HG02610 (cell line): ENCODE measurements at regions not wholly inside any gene's neighbourhood (a gene's known extent, or its start where the extent isn't known, plus 50 kb on each side); places are given as distances from the start of the nearest gene placed in this dataset.

Source experiments
- ATAC-seq: cut with Tn5 transposase; IDR thresholded peaks from one replicate; pipeline ENCODE4 v1.9.1; 2021; ENCODE audit warnings: mild to moderate bottlenecking, moderate library complexity; ENCODE audit not compliant: unreplicated experiment

DNA sequence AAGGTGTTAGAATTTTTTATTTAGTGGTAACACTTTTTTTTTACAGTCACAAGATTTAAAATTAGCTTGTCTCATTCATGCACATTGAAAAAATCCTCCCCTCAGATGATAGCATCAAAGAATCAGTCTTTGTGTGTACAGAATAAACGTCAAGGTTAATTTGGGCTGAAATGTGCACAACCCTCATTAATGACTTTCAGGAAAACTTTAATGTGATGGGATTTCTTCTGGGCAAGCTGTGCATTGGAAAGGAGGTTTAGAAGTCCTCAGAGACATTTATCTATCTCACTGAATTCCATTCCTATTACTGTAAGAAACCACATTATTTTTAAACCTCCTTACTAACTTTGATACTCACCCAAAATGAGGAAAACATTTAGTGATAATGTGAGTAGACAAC is 88.2 kb upstream of the TECRL start:
- ATAC-seq: no peak

DNA sequence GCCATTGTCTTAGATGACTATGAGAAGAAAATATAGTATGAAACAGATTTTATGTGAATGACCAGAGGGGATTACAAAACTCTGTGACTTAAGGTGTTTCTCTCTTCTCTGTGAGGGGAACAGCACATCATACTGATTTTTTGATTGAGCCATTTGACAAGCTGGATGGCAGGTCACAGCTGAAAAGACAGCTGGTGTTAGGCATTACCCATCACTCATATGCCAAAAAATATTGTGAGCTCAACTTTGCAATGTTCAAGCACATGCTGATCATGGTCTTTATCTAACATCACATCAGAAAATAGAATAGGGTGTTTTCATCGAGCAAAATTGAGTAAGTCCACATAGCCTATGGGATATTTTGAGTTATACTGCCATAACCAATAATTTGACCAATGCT is 86.7 kb upstream of the TECRL start:
- no peak for ATAC-seq

DNA sequence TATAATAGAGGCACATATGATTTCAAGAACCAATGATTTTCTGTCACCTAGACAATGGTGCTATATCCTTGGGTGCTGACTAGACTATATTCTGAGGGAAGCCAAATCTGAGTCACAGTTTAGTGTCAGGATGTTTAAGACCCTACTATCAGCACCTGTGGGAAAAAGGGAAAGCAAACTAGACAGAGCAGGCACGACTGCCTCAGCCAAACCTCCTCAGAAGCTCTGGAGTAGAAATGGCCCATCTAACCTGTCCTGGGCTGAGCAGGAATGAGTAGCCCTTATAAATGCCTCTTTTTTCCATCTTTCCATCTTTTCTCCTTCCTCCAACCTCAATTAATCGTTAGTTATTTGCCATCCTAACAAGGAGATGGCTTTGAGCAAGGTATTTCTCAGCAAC is 80.4 kb upstream of the TECRL start:
- ATAC-seq: no peak

DNA sequence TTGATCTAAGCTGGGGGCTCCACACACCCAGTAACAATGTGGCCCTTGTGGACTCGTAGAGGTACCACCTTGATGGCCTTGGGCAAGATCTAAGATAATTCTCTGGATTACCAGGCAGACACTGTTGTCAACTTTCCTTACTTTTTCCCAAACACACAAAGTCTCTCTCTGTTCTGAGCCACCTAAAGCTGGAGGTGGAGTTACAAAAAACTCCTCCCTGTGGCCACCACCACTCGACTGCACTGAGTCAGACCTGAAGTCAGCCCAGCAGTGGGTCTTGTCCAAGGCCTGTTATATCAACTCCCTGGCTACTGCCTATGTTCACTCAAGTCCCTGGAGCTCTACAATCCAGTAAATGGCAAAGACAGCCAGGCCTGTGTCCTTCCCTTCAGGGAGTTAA is 70.1 kb upstream of the TECRL start:
- no peak for ATAC-seq

DNA sequence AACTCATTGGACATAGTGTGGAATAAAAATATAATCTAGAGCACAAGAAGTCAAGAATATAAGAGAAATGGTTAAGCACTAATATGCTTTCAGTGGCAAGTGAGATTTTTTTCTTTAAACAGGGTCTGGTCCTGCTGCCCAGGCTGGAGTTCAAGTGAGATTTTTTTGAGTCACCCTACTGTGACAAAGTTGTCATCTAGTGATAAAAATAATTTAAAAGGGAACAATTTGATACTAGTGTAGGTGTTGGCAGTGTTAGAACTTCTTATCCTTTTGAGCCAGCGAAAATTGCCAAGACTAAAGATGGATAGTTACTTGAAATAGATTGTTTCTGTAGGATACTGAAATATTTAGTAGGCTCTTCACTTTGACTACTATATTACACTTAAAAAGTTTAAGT is 67.9 kb upstream of the TECRL start:
- no peak for ATAC-seq

DNA sequence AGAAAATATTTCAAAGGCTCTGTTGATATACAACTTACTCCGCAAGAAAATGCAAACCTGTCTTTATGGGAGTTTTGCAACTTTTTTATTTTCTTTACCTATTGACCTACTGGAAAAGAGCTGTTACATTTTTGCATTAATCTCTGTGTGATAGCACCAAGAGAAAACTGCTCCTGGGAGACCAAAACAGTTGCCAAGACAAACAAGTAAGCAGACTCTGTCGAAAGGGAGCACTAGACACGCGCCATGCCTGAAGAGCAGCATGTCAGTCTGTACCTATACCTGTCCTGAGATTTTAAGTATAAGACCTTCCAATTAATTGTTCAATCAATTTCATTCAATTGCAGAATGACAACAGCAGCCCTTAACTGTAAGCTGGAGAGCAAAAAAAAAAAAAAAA is 56.0 kb upstream of the TECRL start:
- no peak for ATAC-seq

DNA sequence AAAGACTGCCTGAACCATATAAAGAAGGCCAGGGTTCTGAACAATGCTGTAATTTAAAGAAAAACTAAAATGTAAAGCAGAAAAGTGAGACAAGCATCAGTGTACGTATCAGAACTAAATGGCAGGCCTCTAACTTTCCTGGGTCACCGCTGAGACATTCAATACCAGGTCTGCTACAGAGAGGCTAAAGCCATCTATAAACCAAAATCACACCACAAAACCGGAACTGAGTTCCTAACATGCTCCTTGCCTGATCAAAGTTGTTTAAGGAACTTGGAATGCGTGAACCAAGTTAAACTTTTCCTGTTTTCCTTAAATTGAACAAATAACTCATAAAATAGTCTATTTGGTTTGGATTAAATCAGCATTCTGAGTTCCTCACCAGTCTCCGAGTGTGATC is 55.3 kb upstream of the TECRL start:
- no peak for ATAC-seq
